UCSD-AML1 (cell line): ENCODE measurements at regions not wholly inside any gene's neighbourhood (a gene's known extent, or its start where the extent isn't known, plus 50 kb on each side); places are given as distances from the start of the nearest gene placed in this dataset.
"Not testable (repeated sequence)": the region's sequence is repeated elsewhere in the genome, so short reads cannot be mapped to it uniquely, and the experiment has no call there.

Experiments
- DNase-seq: peaks from one replicate; lab custom pipeline; 2025; ENCODE audit not compliant: unreplicated experiment; lab: John Stamatoyannopoulos, UW

DNA sequence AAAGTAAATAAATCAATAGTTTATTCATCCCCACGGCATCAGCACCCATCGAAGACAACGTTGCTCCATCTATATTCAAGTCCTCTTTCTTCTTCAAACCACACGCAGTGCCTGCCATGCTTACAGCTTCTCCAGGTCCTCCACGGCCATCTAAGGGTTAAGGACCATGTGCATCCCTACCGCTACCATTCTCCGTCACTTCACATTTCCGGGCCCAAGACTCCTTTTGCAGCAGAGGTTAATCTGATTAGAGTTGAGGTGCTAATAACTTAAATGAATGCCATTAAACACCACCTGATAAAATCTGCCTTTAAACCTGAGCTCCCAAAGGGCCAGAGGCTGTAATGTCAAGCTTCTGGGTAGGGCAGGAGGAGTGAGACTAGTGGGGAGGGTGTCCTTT lies 79.7 kb upstream of the CCND2 start:
- DNase-seq: no peak

DNA sequence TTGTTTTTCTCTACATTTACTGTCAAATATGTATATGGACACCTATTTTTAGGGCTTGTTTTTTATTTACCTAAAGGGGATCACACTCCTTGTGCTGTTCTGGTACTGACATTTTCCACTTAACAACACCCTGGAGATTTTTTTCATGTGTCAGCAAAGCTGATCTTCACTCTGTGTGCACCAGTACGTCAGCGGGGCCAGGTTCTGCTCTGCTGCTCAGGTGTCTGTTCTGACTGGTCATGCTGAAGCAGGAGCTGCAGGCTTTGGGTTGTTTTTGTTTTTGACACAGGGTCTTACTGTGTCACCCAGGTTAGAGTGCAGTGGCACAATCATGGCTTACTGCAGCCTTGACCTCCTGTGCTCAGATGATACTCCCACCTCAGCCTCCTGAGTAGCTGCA lies 81.9 kb upstream of the CCND2 start:
- no peak for DNase-seq

DNA sequence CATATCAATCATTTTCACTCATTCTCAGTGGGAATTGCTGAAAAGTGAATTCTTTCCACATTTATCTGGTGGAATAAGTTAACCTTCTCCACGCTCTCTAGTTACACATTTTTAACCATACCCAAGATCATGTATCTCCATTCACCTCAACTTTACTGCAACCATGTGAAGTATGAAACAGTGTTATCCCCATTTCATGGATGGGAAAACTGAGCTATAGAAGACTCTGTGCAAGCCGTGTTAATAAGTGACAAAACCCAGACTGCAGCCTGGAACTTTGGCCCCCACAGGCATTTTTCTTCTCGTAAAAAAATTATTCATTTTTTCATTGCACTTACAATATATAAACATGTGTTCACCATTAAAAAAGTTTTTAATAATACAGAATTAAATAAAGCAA lies 82.4 kb upstream of the CCND2 start:
- DNase-seq: no peak

DNA sequence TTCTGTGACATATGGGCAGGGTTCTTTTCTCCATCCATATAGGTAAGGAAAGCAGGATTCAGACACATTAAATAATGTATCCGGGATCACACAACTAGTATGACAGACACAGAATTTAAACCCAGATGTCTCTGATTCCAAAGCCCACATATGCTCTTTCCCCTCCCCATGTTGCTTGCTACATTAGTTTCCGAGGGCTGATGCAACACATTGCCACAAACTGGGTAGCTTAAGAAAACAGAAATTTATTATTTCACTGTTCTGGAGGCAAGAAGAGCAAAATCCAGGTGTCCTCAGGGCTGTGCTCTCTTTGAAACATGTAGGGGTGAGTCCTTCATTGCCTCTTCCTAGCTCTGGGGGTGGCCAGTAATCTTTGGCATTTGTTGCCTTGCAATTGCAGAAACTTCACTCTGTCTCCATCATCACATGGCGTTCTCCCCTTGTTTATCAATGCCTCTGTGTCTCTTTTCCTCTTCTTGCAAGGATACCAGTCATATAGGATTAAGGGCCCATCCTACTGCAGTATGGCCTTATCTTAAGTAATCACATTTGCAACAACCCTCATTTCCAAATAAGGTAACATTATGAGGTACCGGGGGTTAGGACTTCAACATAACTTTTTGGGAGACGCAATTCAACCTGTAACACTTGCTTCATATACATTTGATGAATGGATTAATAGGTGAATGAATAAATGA lies 83.0 kb upstream of the CCND2 start:
- DNase-seq: no peak

DNA sequence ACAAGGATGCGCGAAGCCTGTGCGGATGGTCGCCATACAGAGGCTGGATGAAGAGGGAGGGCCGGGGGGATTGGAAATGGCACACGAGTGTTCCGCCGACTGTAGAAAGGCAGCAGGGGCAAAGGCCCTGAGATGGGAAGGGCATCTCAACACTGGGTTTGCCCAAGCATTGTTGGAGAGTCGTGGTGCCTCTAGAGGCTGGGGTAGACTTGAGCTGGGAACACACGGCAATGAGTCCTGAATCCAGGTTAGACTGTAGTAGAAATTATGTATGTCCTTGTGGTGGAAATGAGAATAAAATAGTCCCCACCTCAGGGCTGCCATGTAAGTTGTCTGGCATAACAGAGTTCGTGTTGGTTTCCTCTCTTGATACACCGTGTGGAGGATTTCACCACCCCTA lies 83.8 kb upstream of the CCND2 start:
- DNase-seq: no peak

DNA sequence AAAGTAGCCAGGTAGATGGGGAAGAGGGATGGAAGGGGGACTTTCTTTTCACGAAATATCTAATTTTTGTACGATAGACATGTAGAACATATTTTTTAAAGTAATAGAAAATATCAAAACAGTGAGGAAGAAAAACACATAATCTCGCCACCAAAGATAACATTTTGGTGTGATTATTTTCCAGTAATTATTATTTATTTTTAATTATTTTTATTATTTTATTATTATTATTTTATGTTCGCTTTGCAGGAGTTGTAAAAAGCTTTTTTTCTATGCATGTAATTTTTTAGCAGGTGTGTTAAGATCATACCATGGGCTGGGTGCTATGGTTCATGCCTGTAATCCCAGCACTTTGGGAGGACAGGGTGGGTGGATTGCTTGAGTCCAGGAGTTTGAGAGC lies 85.6 kb upstream of the CCND2 start:
- DNase-seq: no peak

DNA sequence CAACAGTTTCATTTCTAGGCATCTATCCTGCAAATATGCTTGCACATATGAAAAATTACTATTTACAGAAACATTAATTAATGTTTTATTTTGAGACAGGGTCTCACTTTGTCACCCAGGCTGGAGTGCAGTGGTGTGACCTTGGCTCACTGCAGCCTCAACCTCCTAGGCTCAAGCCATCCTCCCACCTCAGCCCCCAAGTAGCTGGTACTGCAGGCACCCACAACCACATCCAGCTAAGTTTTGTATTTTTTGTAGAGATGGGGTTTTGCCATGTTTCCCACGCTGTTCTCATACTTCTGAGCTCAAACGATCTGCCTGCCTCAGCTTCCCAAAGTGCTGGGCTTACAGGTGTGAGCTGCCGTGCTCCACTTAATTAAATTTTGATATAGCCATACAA lies 86.2 kb upstream of the CCND2 start:
- not testable (repeated sequence) for DNase-seq

- DNase-seq: no peak
Measured at GRCh38 chr12:4178424-4179170, 95.0 kb upstream of the CCND2 start.

DNA sequence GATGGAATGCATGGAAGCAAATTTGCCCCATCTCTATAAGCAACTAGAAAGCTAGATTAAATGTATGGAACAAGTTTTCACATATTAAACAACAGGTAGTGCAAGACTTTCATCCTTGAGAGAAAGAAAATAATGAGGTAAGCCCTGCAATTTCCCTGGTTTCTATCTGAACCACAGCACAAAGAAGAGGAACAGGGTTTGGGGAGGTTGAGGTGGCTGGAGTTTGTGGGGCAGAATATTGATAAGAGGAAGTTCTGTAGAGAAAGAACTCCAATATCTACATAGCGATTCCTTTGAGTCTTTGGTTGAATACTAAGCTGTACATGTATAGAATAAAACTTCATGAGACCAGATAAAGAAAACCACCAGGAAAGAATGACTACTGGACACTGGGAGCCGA lies 96.3 kb upstream of the CCND2 start:
- no peak for DNase-seq

DNA sequence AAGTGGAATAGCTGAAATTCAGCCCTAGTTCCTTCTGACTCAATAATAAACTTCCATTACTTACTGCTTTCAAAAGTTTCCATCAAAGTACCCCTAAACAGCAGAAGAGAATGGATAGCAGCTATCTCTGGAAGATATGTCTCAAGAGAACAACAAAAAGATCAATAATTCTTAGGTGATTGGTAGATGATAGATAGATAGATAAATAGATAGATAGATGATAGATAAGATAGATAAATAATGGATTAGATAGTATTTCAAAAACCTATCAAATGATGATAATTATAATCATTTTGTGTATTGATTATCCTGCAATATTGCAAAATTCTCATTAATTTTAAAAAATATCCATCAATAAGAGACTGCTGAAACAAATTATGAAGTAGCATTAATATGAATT lies 97.4 kb upstream of the CCND2 start:
- no peak for DNase-seq

DNA sequence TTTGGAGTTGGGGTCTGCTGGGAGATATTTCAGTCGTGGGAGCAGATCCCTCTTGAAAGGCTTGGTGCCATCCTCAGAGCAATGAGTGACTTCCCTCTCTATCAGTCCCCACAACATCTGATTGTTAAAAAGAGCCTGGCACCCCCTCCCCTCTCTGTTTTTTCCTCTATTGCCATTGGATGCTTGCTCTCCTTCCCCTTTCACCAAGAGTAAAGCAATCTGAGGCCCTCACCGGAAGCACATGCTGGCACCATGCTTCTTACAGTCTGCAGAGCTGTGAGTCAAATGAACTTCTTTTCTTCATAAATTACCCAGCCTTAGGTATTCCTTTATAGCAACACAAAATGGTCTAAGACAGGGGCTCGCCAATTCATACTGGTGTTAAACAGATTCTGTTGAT lies 99.1 kb upstream of the CCND2 start:
- no peak for DNase-seq

GRCh38 chr12:4172999-4173398 lies 100.6 kb upstream of the CCND2 start:
- no peak for DNase-seq

DNA sequence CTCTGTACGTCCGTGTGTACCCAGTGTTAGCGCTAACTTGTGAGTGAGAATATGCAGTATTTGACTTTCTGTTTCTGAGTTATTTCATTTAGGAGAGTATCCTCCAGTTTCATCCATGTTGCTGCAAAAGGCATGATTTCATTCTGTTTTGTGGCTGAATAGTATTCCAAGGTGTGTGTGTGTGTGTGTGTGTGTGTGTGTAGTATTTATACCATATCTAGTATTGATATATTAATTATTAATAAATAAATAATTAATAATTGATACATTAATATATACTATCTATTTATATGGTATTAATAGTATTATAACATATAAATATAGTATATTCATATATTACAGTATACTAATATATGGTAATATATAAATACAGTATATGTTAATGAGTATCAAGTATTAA lies 101.8 kb upstream of the CCND2 start:
- DNase-seq: no peak

DNA sequence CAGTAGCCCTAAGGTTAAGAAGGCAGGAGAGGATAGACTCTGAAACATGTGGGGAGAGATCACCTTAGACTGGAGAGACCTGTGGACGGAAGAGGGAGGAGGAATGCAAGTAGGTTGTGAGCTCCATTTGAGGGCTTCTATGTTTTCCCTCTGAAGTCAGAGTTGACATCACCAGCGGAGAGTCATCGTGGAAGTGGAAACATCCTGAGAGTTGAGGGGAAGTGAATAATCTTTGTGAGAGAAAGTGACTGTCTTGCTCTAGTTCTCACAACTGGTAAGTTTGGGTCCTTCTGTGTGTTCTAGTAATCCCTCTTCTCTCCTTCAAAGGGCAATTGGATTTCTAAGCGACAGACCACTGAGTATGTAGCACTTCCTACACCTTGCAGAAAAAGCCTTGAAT lies 103.6 kb upstream of the CCND2 start:
- DNase-seq: no peak

DNA sequence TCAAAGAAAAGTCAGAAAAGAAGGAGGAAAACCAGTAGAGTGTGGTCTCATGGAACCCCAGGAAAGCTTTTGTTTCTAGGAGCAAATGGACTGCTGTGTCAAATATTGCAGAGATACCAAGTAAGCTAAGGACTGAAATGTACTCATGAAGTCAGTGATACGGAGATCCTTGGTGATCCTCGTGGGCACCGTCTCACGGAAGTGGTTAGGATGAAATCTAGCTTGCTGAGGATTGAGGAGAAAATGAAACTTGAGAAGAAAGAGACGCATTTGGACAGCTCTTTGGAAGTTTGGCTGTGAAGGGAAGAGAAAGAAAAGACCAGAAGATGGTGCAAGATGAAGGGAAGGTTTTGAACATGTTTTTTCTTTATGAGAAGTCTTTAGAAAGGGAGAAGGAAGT lies 104.0 kb upstream of the CCND2 start:
- no peak for DNase-seq

GRCh38 chr12:4168036-4168435 lies 105.5 kb upstream of the CCND2 start:
- DNase-seq: no peak

DNA sequence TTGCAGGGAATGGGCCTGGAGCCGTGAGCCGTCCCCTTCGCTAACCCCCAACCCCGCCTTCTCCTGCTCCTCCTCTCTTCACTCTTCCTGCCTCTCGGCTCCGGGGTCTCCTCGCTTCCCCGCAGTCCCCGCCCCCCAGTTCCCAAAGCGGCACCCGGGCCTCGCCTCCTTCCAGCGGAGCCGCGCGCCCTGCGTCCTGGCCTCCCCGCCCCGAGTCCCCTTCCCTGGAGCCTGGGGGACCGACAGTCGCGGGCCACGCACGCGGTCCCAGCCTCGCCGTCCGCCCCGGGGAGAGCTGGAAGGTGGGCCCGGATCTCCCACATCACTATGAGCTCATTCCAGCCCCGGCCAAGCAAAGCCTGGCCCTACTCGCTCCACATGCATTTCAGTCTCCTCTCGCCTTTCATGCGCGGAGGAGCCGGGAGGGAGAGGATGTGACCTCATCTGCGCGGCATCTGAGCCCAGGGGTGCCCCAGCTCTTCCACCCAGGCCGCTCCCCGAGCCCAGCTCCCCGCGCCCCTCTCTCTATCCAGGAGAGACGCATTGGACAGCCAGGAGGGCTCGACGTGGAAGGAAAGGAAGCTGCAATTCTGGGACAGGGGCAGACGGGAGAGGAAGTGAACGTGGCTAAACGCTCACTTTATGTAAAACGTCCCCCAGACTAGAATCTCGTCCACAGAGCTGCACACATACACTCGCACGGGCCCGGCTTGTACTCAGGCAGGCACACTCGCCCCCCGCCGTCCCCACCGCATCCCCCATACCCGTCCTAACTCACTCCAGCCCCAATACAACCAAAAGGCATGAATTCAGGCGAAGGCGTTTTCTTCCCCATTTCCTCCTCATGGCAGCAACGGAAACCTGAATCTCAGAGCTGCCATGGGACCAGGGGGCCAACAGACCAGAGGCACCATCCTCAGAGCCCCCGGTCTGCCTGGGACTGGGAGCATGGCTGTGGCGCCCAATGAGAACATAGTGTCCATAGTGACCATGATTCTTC lies 108.7 kb upstream of the CCND2 start:
- no peak for DNase-seq

DNA sequence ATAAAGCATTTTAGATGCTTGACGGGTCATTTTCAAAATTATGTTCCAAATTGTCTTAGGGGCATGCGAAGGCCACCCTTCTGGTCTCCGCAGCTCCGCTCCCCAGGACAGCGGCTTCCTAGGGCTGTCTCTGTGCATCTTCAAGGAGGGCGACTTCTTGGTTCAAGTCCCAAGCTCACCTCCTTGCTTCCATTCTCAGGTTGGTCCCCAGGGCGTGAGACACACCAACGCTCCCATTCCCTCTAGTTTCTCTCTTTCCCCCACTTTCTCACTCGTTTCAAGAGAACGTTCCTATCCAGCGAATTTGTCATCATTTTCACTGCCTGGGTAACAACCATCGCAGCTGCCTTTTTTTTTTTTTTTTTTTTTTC lies 109.4 kb upstream of the CCND2 start:
- DNase-seq: no peak

DNA sequence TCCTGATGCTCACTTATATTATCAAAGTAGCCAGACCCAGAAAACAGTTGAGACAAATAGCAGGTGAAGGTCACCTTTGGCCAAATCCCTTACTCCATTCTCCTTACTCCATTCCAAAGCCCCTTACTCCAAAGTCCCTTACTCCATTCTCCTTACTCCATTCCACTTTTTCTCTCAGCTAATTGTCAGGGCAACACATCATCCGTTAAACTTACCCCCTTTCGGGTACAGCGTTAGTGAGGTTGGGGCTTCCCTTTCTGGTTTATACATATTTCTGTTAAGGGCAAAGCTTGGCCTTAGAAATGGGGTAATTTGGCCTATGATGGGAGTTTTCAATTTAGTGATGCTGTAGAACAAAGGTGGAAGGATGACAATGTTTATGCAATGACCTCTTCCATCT lies 111.8 kb upstream of the CCND2 start:
- no peak for DNase-seq

- DNase-seq: no peak
Measured at GRCh38 chr12:4160314-4161040, 113.1 kb upstream of the CCND2 start.

DNA sequence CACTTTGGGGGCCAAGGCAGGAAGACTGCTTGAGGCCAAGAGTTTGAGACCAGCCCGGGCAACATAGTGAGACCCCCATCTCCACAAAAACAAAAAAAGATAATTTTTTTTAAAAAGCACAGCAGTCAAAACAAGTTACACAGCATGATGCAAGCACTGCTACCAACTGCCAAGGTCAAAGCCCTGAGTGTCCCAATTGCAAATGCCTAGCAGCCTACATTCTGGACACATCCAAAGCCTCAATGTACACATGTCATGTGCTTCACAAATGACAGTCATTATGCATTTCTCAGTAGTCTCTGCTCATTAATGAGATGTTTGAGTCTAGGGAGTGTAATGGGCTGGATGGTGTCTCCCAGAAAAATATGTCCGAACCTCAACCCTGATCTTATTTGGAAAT lies 113.7 kb upstream of the CCND2 start:
- no peak for DNase-seq
